HG02943 (cell line): ENCODE measurements at regions not wholly inside any gene's neighbourhood (a gene's known extent, or its start where the extent isn't known, plus 50 kb on each side); places are given as distances from the start of the nearest gene placed in this dataset.

Experiments used
- ATAC-seq: cut with Tn5 transposase; IDR thresholded peaks from one replicate; pipeline ENCODE4 v1.9.1; 2021; ENCODE audit warnings: mild to moderate bottlenecking, low read depth, moderate library complexity; ENCODE audit not compliant: unreplicated experiment

DNA sequence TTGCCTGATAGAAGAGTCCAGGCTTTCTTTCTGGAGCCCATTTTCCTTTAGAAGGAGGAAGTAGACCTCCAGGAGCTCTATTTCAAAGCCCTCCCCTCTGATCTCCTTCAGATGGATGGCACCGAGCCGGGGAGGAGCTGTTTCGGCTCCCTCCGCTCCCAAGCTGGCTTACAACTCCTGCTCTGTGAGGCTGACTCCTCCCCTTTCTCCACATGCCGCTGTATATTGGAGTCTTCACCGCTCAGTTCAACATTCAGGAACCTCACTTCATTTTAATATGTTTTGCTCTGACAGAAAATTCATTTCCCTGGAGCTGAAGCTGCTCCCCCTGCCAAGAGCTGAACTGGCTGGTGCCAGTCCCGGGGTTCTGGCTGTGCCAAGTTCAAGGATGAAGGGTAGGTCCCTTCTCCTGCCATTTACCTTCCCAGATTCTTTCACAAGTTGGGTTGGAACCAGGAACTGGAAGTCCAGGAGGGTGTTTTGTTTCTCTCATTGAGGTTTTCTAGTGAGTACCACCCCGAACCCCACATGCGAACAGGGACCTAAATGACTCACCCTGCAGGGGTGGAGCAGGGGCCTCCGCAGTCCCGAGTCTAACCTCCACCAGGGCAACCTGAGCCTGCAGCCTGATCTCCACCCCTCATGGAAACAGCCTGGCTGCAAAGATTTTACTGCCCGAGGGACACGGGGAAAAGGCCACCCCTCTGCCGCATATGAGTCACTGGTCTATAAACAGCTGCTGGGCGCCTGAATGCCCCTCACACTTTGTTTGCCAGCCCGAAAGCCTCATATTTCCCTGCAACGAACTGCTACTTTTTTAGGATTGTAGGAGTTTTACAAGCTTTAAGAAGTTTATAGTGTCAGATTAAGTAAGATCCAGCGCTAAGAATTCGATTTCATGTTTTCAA lies 68.6 kb upstream of the FOXA2 start:
- ATAC-seq: no peak

DNA sequence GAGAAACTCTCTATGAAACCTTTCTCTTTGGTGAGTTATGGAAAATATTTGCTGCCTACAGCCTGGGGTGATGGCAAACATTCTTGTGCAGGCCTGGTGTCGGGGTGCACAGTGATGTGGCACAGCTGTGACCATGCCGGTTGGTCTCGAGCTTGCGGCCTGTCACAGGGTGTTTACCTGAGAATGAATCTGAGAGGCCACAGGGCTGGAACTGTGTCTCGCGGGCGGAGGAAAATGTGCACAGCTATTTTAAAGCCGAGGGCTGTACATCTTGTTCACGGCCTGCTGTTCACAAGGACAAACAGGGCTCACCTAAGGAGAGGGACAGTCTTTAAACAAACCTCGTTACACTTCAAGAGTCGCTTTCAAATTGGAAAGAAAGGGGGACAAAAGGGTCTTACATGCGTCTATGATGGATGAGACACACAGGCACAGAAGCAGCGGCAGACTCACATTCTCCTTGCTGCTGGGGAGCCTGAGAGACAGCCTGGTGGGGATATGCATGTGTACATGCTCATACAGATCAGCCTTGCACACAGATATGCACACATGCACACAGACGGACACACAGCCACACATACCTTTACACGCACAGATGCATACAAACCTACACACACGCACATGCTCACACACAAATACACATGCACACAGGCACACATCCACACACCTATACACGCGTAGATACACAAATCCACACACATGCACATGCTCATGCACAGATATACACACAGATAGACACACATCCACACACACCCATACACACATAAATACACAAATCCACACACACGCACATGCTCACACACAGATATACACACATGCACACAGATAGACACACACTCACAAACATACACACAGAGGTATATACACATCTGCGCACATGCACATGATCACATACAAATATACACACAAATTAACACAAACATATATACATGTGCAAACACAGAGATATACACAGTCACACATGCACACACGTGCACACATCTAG lies 69.6 kb upstream of the FOXA2 start:
- no peak for ATAC-seq

DNA sequence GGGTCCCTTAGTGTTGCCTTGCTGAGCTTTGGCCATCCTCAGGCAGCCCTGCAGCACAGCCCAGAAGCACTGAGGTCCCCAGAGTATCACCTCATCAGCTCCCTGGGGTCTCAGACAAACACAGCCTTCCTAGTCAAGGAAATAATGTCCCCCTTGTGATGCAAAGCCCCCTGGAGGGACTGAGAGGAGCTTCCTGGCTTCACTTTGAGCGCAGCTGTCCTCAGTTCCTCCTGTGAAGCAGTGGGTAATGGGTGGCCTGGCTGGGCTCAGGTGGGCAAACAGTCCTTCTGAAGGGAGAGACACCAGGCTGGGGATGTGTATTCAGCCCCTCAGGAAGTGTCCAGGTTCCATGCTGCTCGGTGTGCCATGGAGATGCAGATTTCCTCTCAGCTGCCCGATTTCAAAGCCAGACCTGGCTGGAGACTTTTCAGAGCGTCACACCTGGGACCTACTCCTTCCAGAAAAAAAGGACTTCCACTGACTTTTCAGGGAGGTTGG lies 79.2 kb upstream of the FOXA2 start:
- ATAC-seq: no peak

DNA sequence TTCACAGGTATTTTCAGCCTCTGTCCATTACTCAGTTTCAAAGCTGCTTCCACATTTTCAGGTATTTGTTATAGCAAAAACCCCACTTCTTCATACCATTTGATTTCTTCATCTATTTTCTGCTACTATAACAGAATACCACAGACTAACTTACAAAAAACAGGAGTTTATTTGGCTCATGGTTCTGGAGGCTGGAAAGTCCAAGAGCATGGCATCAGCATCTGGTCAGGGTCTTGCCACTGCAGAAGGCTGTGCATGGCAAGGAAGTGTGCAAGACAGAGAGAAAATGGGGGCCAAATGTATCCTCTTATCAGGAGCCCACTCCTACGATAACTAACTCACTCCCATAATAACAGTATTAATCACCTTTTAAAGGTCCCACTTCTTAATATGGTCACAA lies 82.8 kb upstream of the FOXA2 start:
- ATAC-seq: no peak

DNA sequence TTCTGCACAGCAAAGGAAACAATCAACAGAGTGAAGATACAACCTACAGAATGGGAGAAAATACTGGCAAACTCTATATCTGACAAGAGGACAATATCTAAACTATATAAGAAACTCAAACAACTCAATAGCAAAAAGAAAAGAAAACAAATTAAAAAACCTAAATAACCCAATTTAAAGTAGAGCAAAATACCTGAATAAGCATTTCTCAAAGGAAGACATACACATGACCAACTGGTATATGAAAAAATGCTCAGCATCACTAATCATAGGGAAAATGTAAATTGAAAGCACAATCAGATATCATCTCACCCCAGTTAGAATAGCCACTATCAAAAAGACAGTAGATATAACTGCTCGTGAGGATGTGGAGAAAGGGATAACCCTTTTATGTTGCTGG lies 87.8 kb upstream of the FOXA2 start:
- no peak for ATAC-seq

DNA sequence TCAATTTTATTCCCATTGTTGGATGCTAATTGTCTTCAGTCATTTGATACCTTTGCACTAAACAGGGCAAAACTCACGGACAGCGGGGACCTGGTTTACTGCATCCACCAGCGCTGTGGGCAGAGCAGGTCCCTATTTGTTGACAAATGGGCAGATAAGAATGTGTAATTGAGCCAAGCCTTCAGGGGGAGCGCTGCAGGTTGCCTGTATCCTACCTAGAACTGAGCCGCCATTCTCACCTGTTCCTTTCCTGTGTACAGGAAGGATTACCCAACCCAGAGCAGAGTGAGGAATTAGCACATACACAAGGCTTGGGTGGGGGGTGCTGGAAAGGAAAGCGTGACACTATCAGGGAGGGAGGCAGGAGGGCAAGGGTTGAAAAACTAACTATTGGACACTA lies 89.1 kb upstream of the FOXA2 start:
- ATAC-seq: no peak

DNA sequence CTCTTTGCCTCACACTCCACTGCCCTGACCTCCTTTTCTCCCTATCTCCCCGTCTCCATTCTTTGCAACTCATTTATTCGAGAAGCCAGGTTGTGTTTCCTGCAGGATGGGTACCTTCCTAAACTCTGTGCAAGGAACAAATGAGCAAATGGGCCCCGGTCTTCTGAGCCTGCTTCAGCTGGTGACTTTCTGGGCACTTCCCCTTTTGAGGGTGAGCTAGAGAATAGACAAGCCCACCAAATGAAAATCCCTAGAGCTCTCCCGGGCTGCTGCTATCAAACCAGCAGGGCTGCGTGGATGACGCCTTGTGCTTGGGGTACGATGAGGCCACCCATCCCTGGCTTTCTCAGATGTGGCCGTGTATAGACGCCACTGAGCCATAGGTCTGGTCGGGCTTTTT lies 91.0 kb upstream of the FOXA2 start:
- no peak for ATAC-seq

DNA sequence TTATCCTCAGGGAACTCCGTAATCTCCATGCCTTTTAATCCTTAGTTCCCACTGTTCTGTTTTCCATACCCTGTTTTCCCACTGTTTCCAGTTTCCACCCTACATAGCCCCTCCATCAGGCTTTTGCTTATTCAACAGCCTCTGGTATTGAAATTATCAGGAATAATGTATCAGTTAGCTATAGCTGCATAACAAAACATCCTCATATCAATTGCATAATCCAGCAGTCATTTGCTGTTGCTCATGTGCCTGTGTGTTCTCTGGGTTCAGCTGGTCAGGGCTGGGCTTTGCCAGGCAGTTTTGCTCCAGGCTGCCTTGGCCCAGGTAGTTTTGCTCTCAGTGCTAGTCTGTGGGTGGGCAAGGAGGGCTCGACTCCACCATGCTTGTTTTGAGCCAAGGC lies 94.3 kb upstream of the FOXA2 start:
- ATAC-seq: no peak

DNA sequence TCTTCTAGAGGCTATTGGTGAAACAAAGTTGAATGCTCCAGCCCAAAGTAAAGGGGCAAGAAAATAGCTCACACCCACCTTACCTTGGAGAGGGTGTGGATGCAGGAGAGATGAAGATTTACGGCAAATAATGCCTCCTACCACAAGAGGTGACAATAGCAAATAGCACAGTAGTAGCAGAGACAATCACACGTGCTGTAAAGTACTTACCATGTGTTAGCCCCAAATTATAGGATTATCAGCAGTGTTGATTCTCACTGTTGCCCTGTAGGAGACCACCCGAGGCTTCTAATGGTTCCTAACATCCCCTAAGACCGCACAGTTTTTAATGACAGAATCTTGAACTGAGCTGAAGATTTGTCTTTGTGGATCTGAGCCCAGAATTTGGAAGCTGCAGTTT lies 94.8 kb upstream of the FOXA2 start:
- ATAC-seq: no peak

DNA sequence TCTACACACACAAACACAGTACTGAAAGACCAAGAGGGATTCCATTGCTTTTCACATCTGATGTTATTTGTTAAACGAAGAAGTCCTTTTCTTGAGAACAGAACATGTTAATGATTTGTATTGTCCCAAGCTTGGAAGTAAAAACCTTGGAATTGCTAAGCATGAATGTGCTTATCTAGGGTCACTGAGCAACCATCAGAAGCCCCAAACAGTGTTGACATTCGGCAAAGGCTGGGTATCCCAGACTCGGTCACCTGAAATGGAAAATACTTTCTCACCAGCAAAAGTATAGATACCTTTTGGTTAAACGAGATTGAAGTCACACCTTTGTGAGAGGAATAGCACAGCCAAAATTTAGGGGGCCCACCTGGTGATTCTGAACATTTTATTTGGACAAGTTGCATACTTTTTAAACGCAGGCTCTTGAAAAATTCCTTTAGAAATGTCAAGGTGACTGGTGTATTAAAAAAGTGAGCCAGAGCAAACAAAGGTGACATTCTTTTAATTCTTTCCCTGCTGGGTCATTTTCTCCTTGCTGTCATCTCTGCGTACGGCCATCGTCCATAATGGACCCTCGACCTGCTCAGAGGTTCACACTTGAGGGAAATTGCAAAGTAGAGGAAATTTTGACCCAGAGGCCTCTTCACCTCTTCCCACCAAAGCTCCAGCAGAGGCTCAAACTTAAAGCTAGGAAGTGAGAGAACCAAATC lies 95.8 kb upstream of the FOXA2 start:
- ATAC-seq: no peak

DNA sequence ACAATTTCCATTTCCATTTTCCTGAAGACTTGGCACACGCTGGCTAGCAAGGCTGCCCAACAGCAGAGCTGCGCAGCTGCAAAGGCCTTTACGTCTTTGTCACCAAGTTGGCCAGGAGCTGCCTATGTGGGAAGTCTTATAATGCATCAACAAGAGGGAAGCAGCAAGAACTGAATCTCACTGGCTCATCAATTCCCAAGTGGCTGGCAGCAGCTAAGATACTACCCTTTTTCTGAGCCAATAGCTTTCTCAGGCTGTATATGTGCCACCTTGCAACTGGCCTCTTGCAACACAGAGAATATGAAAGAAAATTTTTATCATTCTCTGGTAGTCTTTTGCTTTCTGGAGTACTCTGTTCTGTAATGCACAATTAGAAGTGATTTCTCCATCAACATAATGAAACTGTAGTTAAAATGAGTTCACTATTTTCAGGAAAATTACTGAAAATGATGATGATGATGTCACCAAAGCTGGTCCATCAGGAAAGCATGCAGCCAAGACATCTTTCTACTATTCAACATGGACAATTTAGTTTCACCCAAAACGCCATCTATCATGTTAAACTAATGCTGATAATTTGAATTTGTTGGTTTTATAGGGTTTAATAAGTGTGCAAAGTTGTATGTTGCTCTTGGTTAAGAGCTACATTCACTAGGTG lies 97.3 kb upstream of the FOXA2 start:
- no peak for ATAC-seq

DNA sequence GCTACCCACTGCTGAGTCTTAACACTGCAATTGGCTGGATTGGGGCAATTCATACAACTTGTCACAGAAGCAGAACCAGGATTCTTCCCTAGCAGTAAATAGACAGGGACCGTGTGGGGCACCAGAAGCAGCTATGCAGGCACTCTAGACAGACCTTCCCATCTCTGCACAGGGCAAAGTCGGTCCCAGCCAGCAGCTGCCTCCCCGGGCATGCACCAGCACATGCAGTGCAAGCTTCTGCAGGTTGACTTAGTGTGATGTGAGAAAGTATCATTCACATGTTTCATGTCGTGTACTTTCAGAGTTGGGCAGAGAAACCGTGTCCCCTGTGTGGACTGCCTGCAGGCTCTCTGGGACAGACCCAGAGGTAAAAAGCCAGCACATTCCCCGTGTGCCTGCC lies 98.0 kb upstream of the FOXA2 start:
- ATAC-seq: no peak

DNA sequence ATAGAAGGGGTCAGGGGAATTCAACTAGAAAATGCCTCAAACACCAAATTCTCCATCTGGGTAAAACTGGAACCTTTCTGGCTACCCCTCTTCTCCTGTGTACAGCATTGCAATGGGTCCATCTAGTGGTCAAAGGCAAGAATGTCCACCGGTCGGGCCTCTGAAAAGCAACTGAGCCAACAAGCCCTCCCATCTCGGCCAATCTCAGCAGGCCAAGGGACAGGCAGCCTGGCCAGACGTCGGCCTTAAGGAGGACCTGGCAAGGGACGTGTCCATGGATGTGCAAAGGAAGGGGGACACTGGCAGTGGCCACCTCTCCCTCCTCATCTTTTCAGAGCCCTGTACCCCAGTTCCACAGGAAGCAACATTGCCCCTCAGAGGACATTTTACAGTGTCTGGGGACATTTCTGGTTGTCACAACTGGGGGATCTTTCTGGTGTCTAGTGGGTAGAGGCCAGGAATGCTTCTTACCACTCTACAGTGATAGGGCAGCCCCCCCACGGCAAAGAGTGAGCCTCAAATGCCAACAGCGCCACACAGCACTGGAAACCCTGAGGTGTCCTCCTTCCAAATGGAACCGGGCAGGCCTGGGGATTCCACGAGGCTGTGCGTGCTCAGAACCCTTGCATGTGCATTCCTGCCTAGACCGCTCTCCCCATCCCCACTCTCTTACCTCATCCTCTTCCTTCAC lies 99.8 kb upstream of the FOXA2 start:
- ATAC-seq: no peak

DNA sequence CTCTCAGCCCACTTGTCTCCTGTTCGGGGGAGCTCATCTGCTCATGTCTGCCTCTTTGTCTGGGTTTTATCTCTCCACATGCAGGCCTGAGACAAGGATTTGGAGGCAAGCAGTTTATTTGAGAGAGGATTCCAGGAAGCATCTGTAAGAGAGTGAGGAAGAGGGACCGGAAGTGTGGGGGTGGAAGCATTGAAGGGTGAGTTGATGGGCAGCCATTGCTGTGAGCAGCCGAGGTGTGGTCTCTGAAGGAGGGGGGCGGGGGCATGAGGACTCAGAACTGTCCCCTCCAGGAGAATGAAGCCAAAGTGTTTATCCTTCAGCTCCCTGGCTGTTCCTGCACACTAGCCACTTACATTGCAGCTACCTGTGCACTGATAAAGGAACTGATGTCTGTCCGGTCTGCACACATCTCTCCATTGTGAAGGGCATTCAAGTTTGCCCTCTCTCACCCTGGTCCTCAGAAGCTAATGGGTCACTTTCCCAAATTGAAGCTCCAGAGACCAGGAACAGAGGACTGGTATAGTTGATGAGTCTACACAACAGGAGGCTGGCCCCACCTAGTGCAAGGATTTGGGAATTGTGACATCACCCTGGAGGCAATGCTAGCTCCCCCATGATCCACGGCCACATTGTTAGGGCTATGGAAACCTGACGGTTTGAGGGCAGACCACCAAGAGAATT lies 100.5 kb upstream of the FOXA2 start:
- ATAC-seq: no peak

DNA sequence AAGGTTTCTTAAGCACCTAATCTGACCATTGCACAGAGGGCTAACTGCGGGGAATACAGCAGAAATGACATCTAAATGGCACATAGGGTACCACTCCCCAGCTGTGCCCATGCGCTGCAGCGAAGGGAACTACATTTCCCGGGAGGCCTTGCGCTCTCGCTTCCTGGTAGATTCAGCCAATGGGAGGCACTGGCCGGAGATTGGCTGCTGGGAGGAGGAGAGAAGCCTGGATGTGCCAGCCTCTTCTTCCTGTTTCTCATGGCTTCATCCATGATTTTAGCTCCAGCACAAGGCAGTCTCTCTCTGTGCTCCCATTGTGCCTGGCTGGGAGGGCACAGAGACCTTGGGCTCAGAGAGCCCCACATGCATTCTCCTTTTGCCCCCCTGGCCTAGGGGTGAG lies 101.7 kb upstream of the FOXA2 start:
- ATAC-seq: no peak

DNA sequence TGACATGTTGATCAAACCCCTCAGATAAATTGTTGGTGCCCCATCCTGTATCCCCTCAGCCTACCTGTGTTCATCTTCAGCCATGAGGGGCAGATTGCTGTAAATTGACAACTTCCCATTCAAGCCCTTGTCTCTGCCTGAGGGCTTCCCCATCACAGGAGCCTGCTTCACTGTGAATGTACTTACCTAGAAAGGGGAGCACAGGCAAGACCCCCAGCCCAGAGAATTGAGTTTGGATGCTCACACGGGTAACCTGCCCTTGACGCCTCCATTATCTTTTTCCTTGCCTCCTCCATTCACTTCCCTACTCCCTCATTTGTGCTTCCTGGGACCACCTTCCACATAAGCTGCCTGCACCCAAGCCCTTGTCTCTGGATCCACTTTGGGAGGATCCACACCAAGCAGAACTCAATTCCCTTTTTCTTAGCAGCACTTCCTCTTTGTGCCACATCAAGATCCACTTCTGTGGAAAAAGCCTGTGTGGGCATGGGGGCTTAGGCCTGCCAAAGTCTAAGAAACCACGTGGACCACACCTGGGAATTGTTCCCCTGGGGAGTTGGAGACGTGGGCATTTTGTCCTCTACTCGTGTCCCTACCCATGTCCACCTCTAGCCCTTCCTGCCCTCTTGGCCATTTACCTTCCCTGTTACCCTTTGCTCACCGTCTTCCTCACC lies 103.4 kb upstream of the FOXA2 start:
- ATAC-seq: no peak

DNA sequence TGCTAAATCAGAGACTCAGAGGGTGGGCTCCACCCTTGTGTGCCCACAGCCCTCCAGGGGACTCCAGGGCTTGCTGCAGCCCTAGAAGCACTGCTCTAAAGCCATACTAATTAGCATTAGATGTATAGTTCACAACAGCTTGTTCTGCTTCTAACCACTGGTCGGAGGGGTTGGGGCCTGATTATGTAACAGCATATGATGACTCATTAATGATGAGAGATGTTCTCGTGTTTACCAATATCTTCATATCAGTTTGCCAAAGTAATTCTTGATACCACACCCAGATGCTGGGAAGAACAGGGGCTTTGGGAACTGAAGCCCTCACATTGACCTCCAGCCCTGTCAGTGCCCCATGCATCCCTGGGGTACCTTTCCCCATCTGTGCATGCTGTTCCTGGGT lies 104.1 kb upstream of the FOXA2 start:
- ATAC-seq: no peak

DNA sequence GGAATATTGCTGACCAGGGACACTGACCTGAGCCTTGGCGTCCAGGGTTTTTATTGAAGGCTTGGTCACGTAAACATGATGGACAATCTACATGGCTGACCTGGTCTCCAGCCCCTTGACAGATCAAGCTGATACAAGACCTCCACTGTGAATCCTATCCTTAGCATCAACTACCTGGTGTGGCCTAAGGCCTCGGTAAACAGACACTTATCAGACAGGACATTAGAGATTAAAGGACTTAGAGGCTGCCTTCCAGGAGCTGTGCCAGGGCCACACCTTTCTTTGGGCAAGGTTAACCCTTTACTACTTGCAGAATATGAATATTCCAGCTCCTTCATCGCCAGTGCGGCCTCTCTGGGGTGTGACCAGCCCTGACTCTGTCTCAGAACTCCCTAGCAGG lies 104.9 kb upstream of the FOXA2 start:
- ATAC-seq: no peak
